GM21447 (cell line): ENCODE measurements at regions not wholly inside any gene's neighbourhood (a gene's known extent, or its start where the extent isn't known, plus 50 kb on each side); places are given as distances from the start of the nearest gene placed in this dataset.
"Not testable (repeated sequence)": the region's sequence is repeated elsewhere in the genome, so short reads cannot be mapped to it uniquely, and the experiment has no call there.

ENCODE experiments used
- ATAC-seq: cut with Tn5 transposase; IDR thresholded peaks from one replicate; pipeline ENCODE4 v1.9.1; 2021; ENCODE audit not compliant: unreplicated experiment

- not testable (repeated sequence) for ATAC-seq
Observed at GRCh38 chr2:87453965-87454364, 293.9 kb upstream of the PLGLB2 start.

GRCh38 chr2:87454421-87454820 lies 293.5 kb upstream of the PLGLB2 start:
- ATAC-seq: not testable (repeated sequence)

GRCh38 chr2:87455209-87455853 lies 292.6 kb upstream of the PLGLB2 start:
- peak; percentile 62 for ATAC-seq

- ATAC-seq: peak; percentile 37
Observed at GRCh38 chr2:87455854-87456249, 292.0 kb upstream of the PLGLB2 start.

GRCh38 chr2:87456477-87457128 lies 291.3 kb upstream of the PLGLB2 start:
- ATAC-seq: peak; percentile 78

- ATAC-seq: not testable (repeated sequence)
Observed at GRCh38 chr2:87457129-87457499, 290.8 kb upstream of the PLGLB2 start.

- ATAC-seq: not testable (repeated sequence)
Observed at GRCh38 chr2:87458938-87459337, 288.9 kb upstream of the PLGLB2 start.

GRCh38 chr2:87460104-87460503 lies 287.8 kb upstream of the PLGLB2 start:
- ATAC-seq: not testable (repeated sequence)

GRCh38 chr2:87460662-87461061 lies 287.2 kb upstream of the PLGLB2 start:
- not testable (repeated sequence) for ATAC-seq

GRCh38 chr2:87461671-87462070 lies 286.2 kb upstream of the PLGLB2 start:
- not testable (repeated sequence) for ATAC-seq

- not testable (repeated sequence) for ATAC-seq
Observed at GRCh38 chr2:87464219-87464618, 283.7 kb upstream of the PLGLB2 start.

- not testable (repeated sequence) for ATAC-seq
Observed at GRCh38 chr2:87465730-87466129, 282.2 kb upstream of the PLGLB2 start.

GRCh38 chr2:87466591-87467120 lies 281.2 kb upstream of the PLGLB2 start:
- ATAC-seq: peak; percentile 43

GRCh38 chr2:87468429-87468981 lies 279.4 kb upstream of the PLGLB2 start:
- ATAC-seq: not testable (repeated sequence)

- ATAC-seq: peak; percentile 45
Observed at GRCh38 chr2:87469180-87470151, 278.4 kb upstream of the PLGLB2 start.

GRCh38 chr2:87470381-87471380 lies 277.2 kb upstream of the PLGLB2 start:
- ATAC-seq: not testable (repeated sequence)

- ATAC-seq: not testable (repeated sequence)
Observed at GRCh38 chr2:87471478-87471877, 276.4 kb upstream of the PLGLB2 start.

- not testable (repeated sequence) for ATAC-seq
Observed at GRCh38 chr2:87476223-87476872, 271.5 kb upstream of the PLGLB2 start.

- ATAC-seq: not testable (repeated sequence)
Observed at GRCh38 chr2:87476936-87477335, 271.0 kb upstream of the PLGLB2 start.
